Esophagus squamous epithelium (tissue), 5 donors: ENCODE measurements at regions not wholly inside any gene's neighbourhood (a gene's known extent, or its start where the extent isn't known, plus 50 kb on each side); places are given as distances from the start of the nearest gene placed in this dataset.

ENCODE experiments used
- DNase-seq: peaks from one replicate; lab custom pipeline; 2025; lab: John Stamatoyannopoulos, UW
- H3K27ac ChIP-seq, 4 donors: fragments of 200-600 bp; sonication (generic); one replicate each; pipeline ENCODE4 v1.5.1; 2016 to 2019; ENCODE audit warnings: mild to moderate bottlenecking in 1 of 4
- H3K27me3 ChIP-seq, 4 donors: fragments of 200-600 bp; sonication (generic); 1 replicate in 3 of 4; 2 replicates in 1 of 4; pipeline versions ENCODE4 v1.5.1 to v1.6.0; 2017 to 2021; ENCODE audit warnings: antibody characterized with exemption in 1 of 4
- H3K36me3 ChIP-seq, 3 donors: fragments of 200-600 bp; sonication (generic); one replicate each; pipeline ENCODE4 v1.5.1; 2016 to 2019
- H3K4me1 ChIP-seq, 3 donors: fragments of 200-600 bp; sonication (generic); one replicate each; pipeline ENCODE4 v1.5.1; 2017 to 2019
- H3K4me3 ChIP-seq, 4 donors: fragments of 200-600 bp; sonication (generic); 1 replicate in 3 of 4; 2 replicates in 1 of 4; pipeline ENCODE4 v1.5.1; 2016 to 2019; ENCODE audit warnings: mild to moderate bottlenecking in 2 of 4, moderate library complexity in 1 of 4
- H3K9me3 ChIP-seq, 3 donors: fragments of 200-600 bp; sonication (generic); one replicate each; pipeline ENCODE4 v1.5.1; 2016 to 2019
- CTCF ChIP-seq, 6 experiments: fragments of 450-650 bp in 4 of 6; fragments of 200-600 bp in 2 of 6; sonication (generic) in 2 of 6; IDR thresholded peaks; one replicate each; pipeline ENCODE4 v1.5.1; 2016 to 2019; ENCODE audit warnings: antibody characterized with exemption in 6 of 6, mild to moderate bottlenecking in 4 of 6, moderate library complexity in 4 of 6
- POLR2A ChIP-seq, 4 donors: fragments of 450-650 bp; IDR thresholded peaks; one replicate each; pipeline ENCODE4 v1.6.1; 2017; ENCODE audit warnings: antibody characterized with exemption in 4 of 4, mild to moderate bottlenecking in 4 of 4, moderate library complexity in 3 of 4
- WGBS, 2 donors: methylation state at CpG; one replicate each; pipeline ENCODE4 v1.1.5; 2018; 5-methylcytosine and 5-hydroxymethylcytosine counted together
- intact Hi-C: fragments of 100-400 bp; cut with DNase I; formaldehyde crosslinking; loops from one replicate; pipeline ENCODE4 v1.15.0; 2022
- donor health status: DM: yes; HTN: yes; CAD: no.

- no peak for TF ChIP-seq CTCF (IDR thresholded peaks at IDR 0.05)
- TF ChIP-seq POLR2A (IDR thresholded peaks at IDR 0.05): no peak
Observed at GRCh38 chr11:70630068-70630467, 231.7 kb downstream of the CTTN start.

GRCh38 chr11:70630816-70631623 is 232.7 kb downstream of the CTTN start:
- no peaks in the 10 kb centered on the region for H3K36me3 ChIP-seq
- H3K27ac ChIP-seq: no peak overlapping the region
- H3K4me3 ChIP-seq: no peak overlapping the region
- H3K27me3 ChIP-seq: peaks cover 0 to 6% (median 0%) of the 10 kb centered on the region in 4 donors
- H3K4me1 ChIP-seq: peaks cover 7 to 14% (median 7%) of the 10 kb centered on the region in 3 donors
- no peaks in the 10 kb centered on the region for H3K9me3 ChIP-seq
- no peak for TF ChIP-seq CTCF (IDR thresholded peaks at IDR 0.05)
- no peak for TF ChIP-seq POLR2A (IDR thresholded peaks at IDR 0.05)
- intact Hi-C loops: no loop called here
- no peak for DNase-seq
- WGBS, 2 donors: 55 to 85% methylated on average over 5 to 8 of the region's 20 CpGs

More at GRCh38 chr11:70630068-70630467, 231.7 kb downstream of the CTTN start:
- no peak for DNase-seq
- Histone ChIP-seq H3K4me1 (peaks cover 7 to 14% (median 7%) of the 10 kb centered on the region in 3 donors), H3K36me3 (no peaks in the 10 kb centered on the region), H3K9me3 (no peaks in the 10 kb centered on the region), H3K27ac (no peak overlapping the region), H3K4me3 (no peak overlapping the region), H3K27me3 (peaks cover 0 to 6% (median 0%) of the 10 kb centered on the region in 4 donors)
- intact Hi-C loops: no loop called here
- WGBS, 2 donors: 85 to 90% methylated on average over 4 to 5 of the region's 9 CpGs

- peaks cover 7 to 14% (median 7%) of the 10 kb centered on the region in 3 donors for H3K4me1 ChIP-seq
- 79 to 84% methylated on average over 9 of the region's 13 CpGs for WGBS, 2 donors
- TF ChIP-seq CTCF (IDR thresholded peaks at IDR 0.05) (no peak), POLR2A (IDR thresholded peaks at IDR 0.05) (no peak)
- H3K27ac ChIP-seq: no peak overlapping the region
- intact Hi-C loops: no loop called here
- no peak overlapping the region for H3K4me3 ChIP-seq
- H3K27me3 ChIP-seq: peaks cover 0 to 6% (median 0%) of the 10 kb centered on the region in 4 donors
- H3K36me3 ChIP-seq: no peaks in the 10 kb centered on the region
- DNase-seq: no peak
- no peaks in the 10 kb centered on the region for H3K9me3 ChIP-seq
Observed at GRCh38 chr11:70631624-70632047, 233.3 kb downstream of the CTTN start.

GRCh38 chr11:70633610-70634009 is 235.3 kb downstream of the CTTN start:
- intact Hi-C loops: no loop called here
- H3K27ac ChIP-seq: no peak overlapping the region
- peaks cover 0 to 3% (median 0%) of the 10 kb centered on the region in 4 donors for H3K27me3 ChIP-seq
- no peaks in the 10 kb centered on the region for H3K9me3 ChIP-seq
- WGBS, 2 donors: 73 to 74% methylated on average over 3 to 7 of the region's 7 CpGs
- no peak for DNase-seq
- H3K36me3 ChIP-seq: no peaks in the 10 kb centered on the region
- TF ChIP-seq CTCF (IDR thresholded peaks at IDR 0.05) (no peak), POLR2A (IDR thresholded peaks at IDR 0.05) (no peak)
- H3K4me3 ChIP-seq: no peak overlapping the region
- H3K4me1 ChIP-seq: peaks cover 2 to 8% (median 3%) of the 10 kb centered on the region in 3 donors

GRCh38 chr11:70636659-70637058 is 238.3 kb downstream of the CTTN start:
- intact Hi-C loops: no loop called here
- Histone ChIP-seq H3K4me1 (no peaks in the 10 kb centered on the region), H3K4me3 (no peak overlapping the region), H3K9me3 (no peaks in the 10 kb centered on the region), H3K27ac (no peak overlapping the region), H3K27me3 (no peaks in the 10 kb centered on the region), H3K36me3 (no peaks in the 10 kb centered on the region)
- DNase-seq: no peak
- TF ChIP-seq POLR2A (IDR thresholded peaks at IDR 0.05) (no peak), CTCF (IDR thresholded peaks at IDR 0.05) (no peak)
- WGBS, 2 donors: 91 to 95% methylated on average over 10 of the region's 10 CpGs
